ENCODE measurements at regions not wholly inside any gene's neighbourhood (a gene's known extent, or its start where the extent isn't known, plus 50 kb on each side); places are given as distances from the start of the nearest gene placed in this dataset.

- DNase-seq (ENCODE audit: insufficient read length, low spot score) = no peak
- no peak for FAIRE-seq
Measured at GRCh38 chr7:35581605-35582210, 113.2 kb downstream of the HERPUD2 start.

- FAIRE-seq (no peak), DNase-seq (ENCODE audit: insufficient read length, low spot score) (no peak)
Measured at GRCh38 chr7:35576031-35576573, 118.8 kb downstream of the HERPUD2 start.

- FAIRE-seq = no peak
Measured at GRCh38 chr7:35571611-35572240, 123.2 kb downstream of the HERPUD2 start.

GRCh38 chr7:35570937-35571336, 124.0 kb downstream of the HERPUD2 start:
- no peak for DNase-seq (ENCODE audit: insufficient read length, low spot score)
- FAIRE-seq = no peak

More at GRCh38 chr7:35571611-35572240, 123.2 kb downstream of the HERPUD2 start:
- no peak for DNase-seq (ENCODE audit: insufficient read length, low spot score)

- peak; percentile 31 for FAIRE-seq
- no peak for DNase-seq (ENCODE audit: insufficient read length, low spot score)
Measured at GRCh38 chr7:35565927-35566326, 129.0 kb downstream of the HERPUD2 start.

- no peak for FAIRE-seq
- DNase-seq (ENCODE audit: insufficient read length, low spot score) = no peak
Measured at GRCh38 chr7:35558841-35559240, 136.1 kb downstream of the HERPUD2 start.

GRCh38 chr7:35556515-35557471, 138.1 kb downstream of the HERPUD2 start:
- DNase-seq (ENCODE audit: insufficient read length, low spot score) (no peak), FAIRE-seq (no peak)

- no peak for DNase-seq (ENCODE audit: insufficient read length, low spot score)
- FAIRE-seq = peak; percentile 13
Measured at GRCh38 chr7:35555934-35556333, 139.0 kb downstream of the HERPUD2 start.

GRCh38 chr7:35555386-35555785, 139.5 kb downstream of the HERPUD2 start:
- FAIRE-seq = no peak
- no peak for DNase-seq (ENCODE audit: insufficient read length, low spot score)

GRCh38 chr7:35553519-35553918, 141.4 kb downstream of the HERPUD2 start:
- FAIRE-seq (no peak), DNase-seq (ENCODE audit: insufficient read length, low spot score) (no peak)

- DNase-seq (ENCODE audit: insufficient read length, low spot score) (no peak), FAIRE-seq (no peak)
Measured at GRCh38 chr7:35552691-35553090, 142.2 kb downstream of the HERPUD2 start.

- DNase-seq (ENCODE audit: insufficient read length, low spot score) (no peak), FAIRE-seq (no peak)
Measured at GRCh38 chr7:35551321-35552081, 143.4 kb downstream of the HERPUD2 start.

GRCh38 chr7:35550831-35551230, 144.1 kb downstream of the HERPUD2 start:
- FAIRE-seq (no peak), DNase-seq (ENCODE audit: insufficient read length, low spot score) (no peak)

- DNase-seq (ENCODE audit: insufficient read length, low spot score) = no peak
- FAIRE-seq = no peak
Measured at GRCh38 chr7:35549781-35550180, 145.2 kb downstream of the HERPUD2 start.

GRCh38 chr7:35548291-35548690, 146.6 kb downstream of the HERPUD2 start:
- FAIRE-seq = no peak
- no peak for DNase-seq (ENCODE audit: insufficient read length, low spot score)

GRCh38 chr7:35546691-35547429, 148.1 kb downstream of the HERPUD2 start:
- FAIRE-seq = no peak
- no peak for DNase-seq (ENCODE audit: insufficient read length, low spot score)

- DNase-seq (ENCODE audit: insufficient read length, low spot score) = no peak
- no peak for FAIRE-seq
Measured at GRCh38 chr7:35545831-35546230, 149.1 kb downstream of the HERPUD2 start.

- no peak for FAIRE-seq
- DNase-seq (ENCODE audit: insufficient read length, low spot score) = no peak
Measured at GRCh38 chr7:35544028-35544742, 150.8 kb downstream of the HERPUD2 start.
